ENCODE measurements at regions not wholly inside any gene's neighbourhood (a gene's known extent, or its start where the extent isn't known, plus 50 kb on each side); places are given as distances from the start of the nearest gene placed in this dataset.

DNA sequence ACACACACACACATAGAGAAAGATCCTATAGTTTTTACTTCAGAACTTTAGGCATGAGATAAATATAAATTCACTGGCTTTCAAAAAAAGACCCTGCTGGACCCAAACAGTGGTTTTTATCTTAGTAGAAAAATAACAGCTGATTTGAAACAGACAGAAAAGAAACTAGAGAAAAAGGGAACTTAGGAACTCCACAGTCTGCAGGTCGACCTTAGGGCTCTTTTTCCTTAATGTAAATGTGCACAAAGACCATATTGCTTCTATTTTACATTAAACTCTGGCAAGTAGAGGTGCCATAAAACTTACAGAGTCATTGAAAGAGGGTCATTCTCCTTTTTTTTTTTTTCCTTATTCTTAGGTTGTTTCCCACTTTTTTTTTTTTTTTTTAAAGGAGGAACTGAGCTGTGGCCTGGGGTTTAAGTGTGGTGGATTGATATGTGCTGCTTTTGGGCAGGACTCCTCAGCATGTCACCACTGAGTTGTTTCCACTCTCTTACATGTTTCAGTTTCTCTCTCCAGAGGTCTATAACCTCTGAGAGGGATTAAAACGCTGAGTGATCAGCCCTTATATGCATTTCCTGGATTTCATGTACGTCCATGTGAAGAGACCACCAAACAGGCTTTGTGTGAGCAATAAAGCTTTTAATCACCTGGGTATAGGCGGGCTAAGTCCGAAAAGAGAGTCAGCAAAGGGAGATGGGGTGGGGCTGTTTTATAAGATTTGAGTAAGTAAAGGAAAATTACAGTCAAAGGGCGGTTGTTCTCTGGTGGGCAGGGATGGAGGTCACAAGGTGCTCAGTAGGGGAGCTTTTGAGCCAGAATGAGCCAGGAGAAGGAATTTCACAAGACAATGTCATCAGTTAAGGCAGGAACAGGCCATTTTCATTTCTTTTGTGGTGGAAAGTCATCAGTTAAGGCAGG lies 70.8 kb upstream of the PACRGL start:
- TF ChIP-seq EZH2 (IDR thresholded peaks at IDR 0.05; ENCODE audit: borderline replicate concordance, low read length): no peak
- TF ChIP-seq, protein P1, sequence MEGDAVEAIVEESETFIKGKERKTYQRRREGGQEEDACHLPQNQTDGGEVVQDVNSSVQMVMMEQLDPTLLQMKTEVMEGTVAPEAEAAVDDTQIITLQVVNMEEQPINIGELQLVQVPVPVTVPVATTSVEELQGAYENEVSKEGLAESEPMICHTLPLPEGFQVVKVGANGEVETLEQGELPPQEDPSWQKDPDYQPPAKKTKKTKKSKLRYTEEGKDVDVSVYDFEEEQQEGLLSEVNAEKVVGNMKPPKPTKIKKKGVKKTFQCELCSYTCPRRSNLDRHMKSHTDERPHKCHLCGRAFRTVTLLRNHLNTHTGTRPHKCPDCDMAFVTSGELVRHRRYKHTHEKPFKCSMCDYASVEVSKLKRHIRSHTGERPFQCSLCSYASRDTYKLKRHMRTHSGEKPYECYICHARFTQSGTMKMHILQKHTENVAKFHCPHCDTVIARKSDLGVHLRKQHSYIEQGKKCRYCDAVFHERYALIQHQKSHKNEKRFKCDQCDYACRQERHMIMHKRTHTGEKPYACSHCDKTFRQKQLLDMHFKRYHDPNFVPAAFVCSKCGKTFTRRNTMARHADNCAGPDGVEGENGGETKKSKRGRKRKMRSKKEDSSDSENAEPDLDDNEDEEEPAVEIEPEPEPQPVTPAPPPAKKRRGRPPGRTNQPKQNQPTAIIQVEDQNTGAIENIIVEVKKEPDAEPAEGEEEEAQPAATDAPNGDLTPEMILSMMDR (IDR thresholded peaks at IDR 0.05; ENCODE audit: low read length): no peak

Data from OCI-LY1 (cell line).